ENCODE measurements at regions not wholly inside any gene's neighbourhood (a gene's known extent, or its start where the extent isn't known, plus 50 kb on each side); places are given as distances from the start of the nearest gene placed in this dataset.

GRCh38 chr13:64928696-64929499 is 2301.2 kb downstream of the PCDH9 start:
- no peak for DNase-seq (ENCODE audit: low spot score)

GRCh38 chr13:64925727-64926126 is 2304.4 kb downstream of the PCDH9 start:
- ChIA-PET CTCF (interaction anchor here (0.6 kb wide), 1 partner anchor 20 kb away, joined by 3 read pairs; no protein-coding TSS in a partner anchor), POLR2A (no interaction called here)
- no peaks in the 10 kb centered on the region for H3K27me3 Mint-ChIP-seq (ENCODE audit: low read depth)
- H3K27ac Mint-ChIP-seq: no peak overlapping the region
- no peak for TF ChIP-seq EMX1 (CRISPR knock-in tag; IDR thresholded peaks at IDR 0.05)
- no peak for TF ChIP-seq AR (CRISPR knock-in tag; IDR thresholded peaks at IDR 0.05)
- TF ChIP-seq ATF1 (CRISPR knock-in tag; IDR thresholded peaks at IDR 0.05): no peak
- no peak for TF ChIP-seq NFE2L1 (CRISPR knock-in tag; IDR thresholded peaks at IDR 0.05)
- TF ChIP-seq ZNF396 (CRISPR knock-in tag; IDR thresholded peaks at IDR 0.05; ENCODE audit: borderline replicate concordance): no peak
- TF ChIP-seq MXD4 (CRISPR knock-in tag; IDR thresholded peaks at IDR 0.05; ENCODE audit: borderline replicate concordance): no peak
- no peak for TF ChIP-seq FOXP1 (CRISPR knock-in tag; IDR thresholded peaks at IDR 0.05; ENCODE audit: borderline replicate concordance)
- no peak for DNase-seq (ENCODE audit: low spot score)
- ATAC-seq: peak; percentile 26
- H3K9me3 Mint-ChIP-seq: no peaks in the 10 kb centered on the region
- H3K4me3 Mint-ChIP-seq: no peak overlapping the region
- no peaks in the 10 kb centered on the region for H3K36me3 Mint-ChIP-seq
- peaks cover 5% of the 10 kb centered on the region for H3K4me1 Mint-ChIP-seq

More at GRCh38 chr13:64928696-64929499, 2301.2 kb downstream of the PCDH9 start:
- CTCF ChIA-PET: no interaction called here
- no peak for ATAC-seq
- POLR2A ChIA-PET: interaction anchor here (0.5 kb wide), 1 partner anchor 807 kb away, joined by 3 read pairs; no protein-coding TSS in a partner anchor
- no peaks in the 10 kb centered on the region for H3K9me3 Mint-ChIP-seq
- no peaks in the 10 kb centered on the region for H3K36me3 Mint-ChIP-seq
- no peak overlapping the region for H3K4me3 Mint-ChIP-seq
- H3K27me3 Mint-ChIP-seq (ENCODE audit: low read depth): no peaks in the 10 kb centered on the region
- TF ChIP-seq ELF4 (CRISPR knock-in tag; IDR thresholded peaks at IDR 0.05; ENCODE audit: low read depth) (no peak), ZNF317 (CRISPR knock-in tag; IDR thresholded peaks at IDR 0.05; ENCODE audit: borderline replicate concordance, low read depth) (no peak), ZNF425 (CRISPR knock-in tag; conservative IDR thresholded peaks at IDR 0.05) (no peak), ESRRA (CRISPR knock-in tag; IDR thresholded peaks at IDR 0.05; ENCODE audit: borderline replicate concordance) (no peak), SOX15 (CRISPR knock-in tag; IDR thresholded peaks at IDR 0.05) (no peak), NFATC4 (CRISPR knock-in tag; IDR thresholded peaks at IDR 0.05) (no peak), CREM (CRISPR knock-in tag; IDR thresholded peaks at IDR 0.05) (no peak), ATF2 (CRISPR knock-in tag; IDR thresholded peaks at IDR 0.05; ENCODE audit: borderline replicate concordance, low read depth) (no peak), AR (CRISPR knock-in tag; IDR thresholded peaks at IDR 0.05) (no peak)
- H3K27ac Mint-ChIP-seq: no peak overlapping the region
- H3K4me1 Mint-ChIP-seq: no peaks in the 10 kb centered on the region
